Keratinocyte (primary cell): ENCODE measurements at regions not wholly inside any gene's neighbourhood (a gene's known extent, or its start where the extent isn't known, plus 50 kb on each side); places are given as distances from the start of the nearest gene placed in this dataset.

Experiments used
- CTCF ChIP-seq, 3 experiments: IDR thresholded peaks in 1 of 3; conservative IDR thresholded peaks in 1 of 3; optimal IDR thresholded peaks in 1 of 3; 2 replicates in 2 of 3; 3 replicates in 1 of 3; pipeline versions ENCODE3 to v1.5.1; 2011; ENCODE audit warnings: low read length in 3 of 3, mild to moderate bottlenecking in 3 of 3, moderate library complexity in 2 of 3, control low read depth in 1 of 3, inconsistent platforms in 1 of 3; ENCODE audit not compliant: insufficient read depth in 2 of 3; ENCODE audit errors: extremely low read depth in 1 of 3
- EZH2 ChIP-seq: IDR thresholded peaks from one replicate; pipeline ENCODE4 v1.6.1; 2012; ENCODE audit warnings: inconsistent platforms, mild to moderate bottlenecking, low read length, moderate library complexity

- TF ChIP-seq EZH2 = no peak
- no peak for TF ChIP-seq CTCF (optimal IDR thresholded peaks at IDR 0.05 in 1 of 3, IDR thresholded peaks at IDR 0.05 in 1 of 3, conservative IDR thresholded peaks at IDR 0.05 in 1 of 3; ENCODE audit: extremely low read depth in 1 of 3, insufficient read depth in 2 of 3, low read length in 3 of 3)
These were observed 99.0 kb upstream of the LGSN start for GRCh38 chr6:63418741-63419140.
